ENCODE measurements at regions not wholly inside any gene's neighbourhood (a gene's known extent, or its start where the extent isn't known, plus 50 kb on each side); places are given as distances from the start of the nearest gene placed in this dataset.

- TF ChIP-seq FOXM1 (IDR thresholded peaks at IDR 0.05; ENCODE audit: low read depth) (no peak), TEAD4 (IDR thresholded peaks at IDR 0.05; ENCODE audit: borderline replicate concordance, insufficient read depth) (0 out of 2 replicates have a peak, but pooled peaks have one; percentile 13), GATA2 (CRISPR knock-in tag; IDR thresholded peaks at IDR 0.05) (no peak), RAD21 (IDR thresholded peaks at IDR 0.05; ENCODE audit: low read length) (no peak), RFX5 (IDR thresholded peaks at IDR 0.05; ENCODE audit: low read length) (no peak), NRF1 (IDR thresholded peaks at IDR 0.05; ENCODE audit: low read depth, low read length) (no peak), MEF2A (IDR thresholded peaks at IDR 0.05; ENCODE audit: borderline replicate concordance, low read depth) (peak; percentile 8; the same call in 1 of the 2 replicates), EP300 (IDR thresholded peaks at IDR 0.05; ENCODE audit: borderline replicate concordance in 1 of 2, low read depth in 1 of 2, low read length in 1 of 2) (peak in 1 of 2 experiments; percentile 47; a peak in 1 of 4 replicates), SIN3A (IDR thresholded peaks at IDR 0.05; ENCODE audit: borderline replicate concordance, low read depth, low read length) (no peak), EZH2phosphoT487 (IDR thresholded peaks at IDR 0.05; ENCODE audit: borderline replicate concordance, low read depth) (no peak), ZBTB33 (IDR thresholded peaks at IDR 0.05; ENCODE audit: borderline replicate concordance, low read depth) (no peak), REST (IDR thresholded peaks at IDR 0.05; ENCODE audit: low read depth, low read length) (no peak), RXRA (IDR thresholded peaks at IDR 0.05; ENCODE audit: borderline replicate concordance, low read depth) (no peak), FOXJ3 (CRISPR knock-in tag; IDR thresholded peaks at IDR 0.05) (no peak), IRF3 (IDR thresholded peaks at IDR 0.05; ENCODE audit: low read depth, low read length) (no peak), TCF12 (IDR thresholded peaks at IDR 0.05) (peak; percentile 73), USF1 (IDR thresholded peaks at IDR 0.05; ENCODE audit: borderline replicate concordance, low read depth) (peak; percentile 29; the same call in 1 of the 2 replicates), NFIC (IDR thresholded peaks at IDR 0.05; ENCODE audit: borderline replicate concordance) (peak; percentile 31; the same call in 1 of the 2 replicates)
These were observed 74.2 kb upstream of the HECW1 start (continued) for GRCh38 chr7:43038254-43038653.
